H54 (cell line): ENCODE measurements at regions not wholly inside any gene's neighbourhood (a gene's known extent, or its start where the extent isn't known, plus 50 kb on each side); places are given as distances from the start of the nearest gene placed in this dataset.

Experiments used
- DNase-seq: peaks from one replicate; pipeline ENCODE4 v3.0.0; 2011; ENCODE audit warnings: low spot score, mixed read lengths; ENCODE audit not compliant: insufficient read length
- FAIRE-seq: peaks from 3 replicates; lab custom pipeline; 2011; peaks lifted over from hg19 to GRCh38; lab: Jason Lieb, UNC
- POLR2A ChIP-seq: IDR thresholded peaks from 2 replicates; pipeline ENCODE4 v1.6.1; 2011; ENCODE audit warnings: low read depth, mild to moderate bottlenecking, low read length

GRCh38 chr2:239539083-239539775 lies 138.4 kb upstream of the HDAC4 start:
- TF ChIP-seq POLR2A: no peak
- no peak for FAIRE-seq
- no peak for DNase-seq

GRCh38 chr2:239538357-239539052 lies 137.7 kb upstream of the HDAC4 start:
- DNase-seq: no peak
- no peak for FAIRE-seq
- TF ChIP-seq POLR2A: no peak

GRCh38 chr2:239537633-239538356 lies 137.0 kb upstream of the HDAC4 start:
- no peak for TF ChIP-seq POLR2A
- FAIRE-seq: no peak
- DNase-seq: no peak

DNA sequence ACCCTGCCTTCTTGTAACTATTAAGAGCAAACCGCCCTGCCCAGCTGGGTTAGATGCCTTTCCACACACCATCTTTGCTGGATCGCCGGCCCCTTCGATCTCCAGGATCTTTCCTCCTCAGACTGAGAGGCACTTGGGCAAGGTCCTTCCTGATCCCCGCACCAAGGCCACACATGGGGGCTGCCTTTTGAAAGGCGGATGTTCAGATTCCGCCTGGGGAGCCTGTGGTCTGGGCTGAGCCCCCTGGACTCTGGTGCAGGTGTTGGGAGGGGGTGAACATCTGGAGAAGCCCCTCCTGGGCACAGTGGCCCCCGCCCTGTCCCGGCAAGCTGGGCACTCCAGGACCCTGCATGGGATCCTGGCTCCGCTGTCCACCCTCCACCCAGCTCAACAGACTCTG lies 135.4 kb upstream of the HDAC4 start:
- DNase-seq: no peak
- no peak for TF ChIP-seq POLR2A
- no peak for FAIRE-seq

DNA sequence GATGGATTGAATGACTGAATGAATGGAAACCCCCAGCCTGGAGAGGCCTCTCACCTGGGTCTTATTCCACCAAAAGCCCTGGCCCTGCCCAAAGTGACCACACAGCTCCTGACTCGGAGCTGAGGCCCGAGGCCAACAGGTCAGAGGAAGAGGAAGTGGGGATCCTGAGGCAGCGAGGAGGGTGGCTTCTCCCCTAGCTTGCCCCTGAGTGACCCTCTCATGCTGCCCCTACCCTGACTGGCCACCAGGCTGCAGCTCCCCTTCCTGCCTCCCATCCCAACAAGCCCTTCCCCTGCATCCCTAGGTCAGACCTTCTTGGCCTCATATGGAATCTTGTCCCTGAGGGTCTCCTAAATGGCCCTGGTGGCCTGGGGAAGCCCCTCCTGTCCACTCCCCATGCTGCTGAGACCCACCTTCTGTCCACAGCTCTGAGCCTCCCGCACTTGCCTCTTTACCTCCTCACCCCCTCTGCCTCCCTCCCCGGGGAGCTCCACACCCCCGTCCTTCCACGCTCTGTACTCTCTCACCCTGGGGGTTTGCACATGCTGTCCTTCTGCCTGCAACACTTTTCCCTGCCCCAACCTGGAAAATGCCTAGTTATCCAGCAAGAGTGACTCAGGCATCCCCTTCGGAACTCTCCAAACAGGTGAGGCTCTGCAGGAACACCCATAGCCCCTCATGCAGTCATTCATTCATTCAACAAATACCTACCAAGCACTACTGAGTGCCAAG lies 134.8 kb upstream of the HDAC4 start:
- no peak for TF ChIP-seq POLR2A
- no peak for DNase-seq
- FAIRE-seq: no peak

GRCh38 chr2:239534581-239535412 lies 134.0 kb upstream of the HDAC4 start:
- FAIRE-seq (no peak), DNase-seq (no peak)
- TF ChIP-seq POLR2A: no peak

- FAIRE-seq: no peak
- DNase-seq: no peak
- no peak for TF ChIP-seq POLR2A
Measured at GRCh38 chr2:239533569-239534316, 132.9 kb upstream of the HDAC4 start.

GRCh38 chr2:239532859-239533258 lies 132.0 kb upstream of the HDAC4 start:
- FAIRE-seq (no peak), DNase-seq (no peak)
- no peak for TF ChIP-seq POLR2A

GRCh38 chr2:239532250-239532649 lies 131.4 kb upstream of the HDAC4 start:
- DNase-seq (no peak), FAIRE-seq (no peak)
- TF ChIP-seq POLR2A: no peak

- DNase-seq: no peak
- TF ChIP-seq POLR2A: no peak
- no peak for FAIRE-seq
Measured at GRCh38 chr2:239531456-239532241, 130.8 kb upstream of the HDAC4 start.

DNA sequence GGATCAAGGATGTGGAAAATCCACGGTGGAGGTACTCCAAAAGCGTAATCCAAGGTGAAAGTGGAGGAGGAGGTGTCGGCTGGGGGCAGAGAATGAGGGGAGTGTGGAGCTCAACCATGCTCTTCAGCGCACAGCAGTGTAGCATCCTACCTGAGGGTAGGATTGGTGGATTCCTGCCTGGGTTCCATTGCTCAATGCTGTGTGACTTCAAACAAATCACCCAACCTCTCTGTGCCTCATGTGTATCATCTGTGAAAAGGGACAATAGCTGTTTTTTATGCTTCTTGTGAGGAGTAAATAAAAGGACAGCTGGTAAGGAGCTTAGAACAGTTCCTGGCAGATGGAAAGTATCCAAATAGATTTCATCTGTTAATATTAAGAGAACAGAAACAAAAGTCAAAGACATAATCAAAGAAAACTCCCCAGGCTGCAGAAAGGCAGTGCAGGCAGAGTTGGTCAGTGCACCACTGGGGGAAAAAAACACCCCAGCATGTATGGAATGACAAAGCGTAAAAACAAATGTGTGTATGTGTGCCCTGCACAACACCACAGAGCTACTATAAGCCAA lies 130.0 kb upstream of the HDAC4 start:
- no peak for FAIRE-seq
- TF ChIP-seq POLR2A: no peak
- no peak for DNase-seq
